Liver (tissue), 8 donors: ENCODE measurements at regions not wholly inside any gene's neighbourhood (a gene's known extent, or its start where the extent isn't known, plus 50 kb on each side); places are given as distances from the start of the nearest gene placed in this dataset.

Source experiments
- DNase-seq: peaks from one replicate; pipeline ENCODE4 v3.0.0-alpha.2; 2017; ENCODE audit warnings: low spot score
- H3K27ac ChIP-seq, 2 donors: one replicate each; pipeline ENCODE4 v1.7.0; 2013; ENCODE audit warnings: inconsistent platforms in 2 of 2, low read length in 2 of 2, control low read depth in 1 of 2, low read depth in 1 of 2, mild to moderate bottlenecking in 1 of 2
- H3K27me3 ChIP-seq, 4 donors: one replicate each; pipeline versions ENCODE4 v1.6.1 to v1.7.0; 2013; ENCODE audit warnings: low read length in 3 of 4, inconsistent platforms in 1 of 4, mild to moderate bottlenecking in 1 of 4, moderate library complexity in 1 of 4; ENCODE audit not compliant: control insufficient read depth in 4 of 4, insufficient read depth in 4 of 4
- H3K36me3 ChIP-seq, 4 donors: one replicate each; pipeline versions ENCODE4 v1.6.1 to v1.7.0; 2013; ENCODE audit warnings: low read length in 3 of 4, mild to moderate bottlenecking in 3 of 4, low read depth in 1 of 4, moderate library complexity in 1 of 4; ENCODE audit not compliant: control insufficient read depth in 4 of 4, insufficient read depth in 3 of 4
- H3K4me1 ChIP-seq, 4 donors: one replicate each; pipeline versions ENCODE4 v1.6.1 to v1.7.0; 2013; ENCODE audit warnings: low read length in 3 of 4, mild to moderate bottlenecking in 3 of 4, moderate library complexity in 1 of 4; ENCODE audit not compliant: control insufficient read depth in 4 of 4, insufficient read depth in 4 of 4
- H3K4me3 ChIP-seq, 3 donors: one replicate each; pipeline versions ENCODE4 v1.6.1 to v1.7.0; 2013; ENCODE audit warnings: low read length in 3 of 3, control low read depth in 1 of 3, low read depth in 1 of 3, mild to moderate bottlenecking in 1 of 3
- H3K9ac ChIP-seq, 2 donors: one replicate each; pipeline ENCODE4 v1.7.0; 2013; ENCODE audit warnings: low read length in 2 of 2, mild to moderate bottlenecking in 2 of 2, moderate library complexity in 2 of 2, control low read depth in 1 of 2, low read depth in 1 of 2
- H3K9me3 ChIP-seq, 4 donors: one replicate each; pipeline versions ENCODE4 v1.6.1 to v1.7.0; 2013; ENCODE audit warnings: low read length in 3 of 4; ENCODE audit not compliant: control insufficient read depth in 4 of 4
- ATF3 ChIP-seq: IDR thresholded peaks from 2 replicates; pipeline ENCODE4 v1.6.1; 2016; ENCODE audit warnings: antibody characterized with exemption
- CTCF ChIP-seq: fragments of 150-350 bp; IDR thresholded peaks from 2 replicates; pipeline ENCODE4 v1.5.1; 2017; ENCODE audit warnings: improper control_type of control experiment, low read depth, low read length; ENCODE audit not compliant: missing input control
- FOXA1 ChIP-seq: IDR thresholded peaks from 2 replicates; pipeline ENCODE4 v1.6.1; 2016; ENCODE audit warnings: antibody characterized with exemption
- FOXA2 ChIP-seq: IDR thresholded peaks from 2 replicates; pipeline ENCODE4 v1.6.1; 2016; ENCODE audit warnings: antibody characterized with exemption
- GABPA ChIP-seq, 2 donors: IDR thresholded peaks in 1 of 2; conservative IDR thresholded peaks in 1 of 2; 2 replicates each; pipeline ENCODE4 v1.6.1; 2016; ENCODE audit warnings: antibody characterized with exemption in 2 of 2, mild to moderate bottlenecking in 1 of 2, moderate library complexity in 1 of 2
- HNF4A ChIP-seq, 2 donors: conservative IDR thresholded peaks; 2 replicates each; pipeline ENCODE4 v1.6.1; 2016; ENCODE audit warnings: antibody characterized with exemption in 2 of 2, mild to moderate bottlenecking in 2 of 2
- HNF4G ChIP-seq: IDR thresholded peaks from 2 replicates; pipeline ENCODE4 v1.6.1; 2016; ENCODE audit warnings: antibody characterized with exemption
- JUND ChIP-seq, 2 donors: IDR thresholded peaks; 2 replicates each; pipeline ENCODE4 v1.6.1; 2016; ENCODE audit warnings: antibody characterized with exemption in 2 of 2
- MAX ChIP-seq: IDR thresholded peaks from 2 replicates; pipeline ENCODE4 v1.6.1; 2016; ENCODE audit warnings: antibody characterized with exemption
- NR2F2 ChIP-seq: IDR thresholded peaks from 2 replicates; pipeline ENCODE4 v1.6.1; 2016; ENCODE audit warnings: antibody characterized with exemption
- RAD21 ChIP-seq, 2 donors: IDR thresholded peaks; 2 replicates each; pipeline ENCODE4 v1.6.1; 2016; ENCODE audit warnings: antibody characterized with exemption in 2 of 2, mild to moderate bottlenecking in 2 of 2
- REST ChIP-seq: IDR thresholded peaks from 2 replicates; pipeline ENCODE4 v1.6.1; 2016; ENCODE audit warnings: antibody characterized with exemption, mild to moderate bottlenecking
- RXRA ChIP-seq, 2 donors: IDR thresholded peaks; 2 replicates each; pipeline ENCODE4 v1.6.1; 2017 to 2018; ENCODE audit warnings: antibody characterized with exemption in 2 of 2, mild to moderate bottlenecking in 1 of 2
- SP1 ChIP-seq: IDR thresholded peaks from 2 replicates; pipeline ENCODE4 v1.6.1; 2018; ENCODE audit warnings: antibody characterized with exemption, mild to moderate bottlenecking
- TAF1 ChIP-seq: conservative IDR thresholded peaks from 2 replicates; pipeline ENCODE4 v1.6.1; 2016; ENCODE audit warnings: antibody characterized with exemption, mild to moderate bottlenecking
- YY1 ChIP-seq: IDR thresholded peaks from 2 replicates; pipeline ENCODE4 v1.6.1; 2016; ENCODE audit warnings: antibody characterized with exemption, mild to moderate bottlenecking
- ZBTB33 ChIP-seq: IDR thresholded peaks from 2 replicates; pipeline ENCODE4 v1.6.1; 2016; ENCODE audit warnings: antibody characterized with exemption
- WGBS: extraction: QIAGEN DNeasy Blood & Tissue Kit; methylation state at CpG from one replicate; pipeline ENCODE4 v1.1.7; 2013; 5-methylcytosine and 5-hydroxymethylcytosine counted together
- donor health status: healthy.
- donor health status: healthy.
- donor health status: healthy.
- donor health status: healthy.
- donor health status: healthy.

- 81% methylated on average over 4 of the region's 4 CpGs for WGBS
- Histone ChIP-seq H3K9me3 (no peaks in the 10 kb centered on the region), H3K36me3 (no peaks in the 10 kb centered on the region), H3K4me3 (no peak overlapping the region), H3K27ac (no peak overlapping the region), H3K9ac (no peak overlapping the region), H3K27me3 (no peaks in the 10 kb centered on the region), H3K4me1 (no peaks in the 10 kb centered on the region)
- TF ChIP-seq TAF1 (no peak), HNF4A (conservative IDR thresholded peaks at IDR 0.05) (no peak), MAX (no peak), RAD21 (IDR thresholded peaks at IDR 0.05) (no peak), SP1 (no peak), CTCF (no peak), ZBTB33 (no peak), YY1 (no peak), NR2F2 (no peak), FOXA1 (no peak), RXRA (IDR thresholded peaks at IDR 0.05) (no peak), GABPA (IDR thresholded peaks at IDR 0.05 in 1 of 2, conservative IDR thresholded peaks at IDR 0.05 in 1 of 2) (no peak), JUND (IDR thresholded peaks at IDR 0.05) (no peak), HNF4G (no peak)
- no peak for DNase-seq
Observed at GRCh38 chr3:163538387-163538786, 1539.9 kb downstream of the SI start.

- Histone ChIP-seq H3K9me3 (no peaks in the 10 kb centered on the region), H3K4me3 (no peak overlapping the region), H3K27ac (no peak overlapping the region), H3K36me3 (no peaks in the 10 kb centered on the region), H3K9ac (no peak overlapping the region), H3K4me1 (no peaks in the 10 kb centered on the region), H3K27me3 (no peaks in the 10 kb centered on the region)
- no peak for DNase-seq
- no peak for TF ChIP-seq RAD21 (IDR thresholded peaks at IDR 0.05)
- no peak for TF ChIP-seq MAX
- TF ChIP-seq GABPA (IDR thresholded peaks at IDR 0.05 in 1 of 2, conservative IDR thresholded peaks at IDR 0.05 in 1 of 2), result no peak
- TF ChIP-seq RXRA (IDR thresholded peaks at IDR 0.05), result no peak
- TF ChIP-seq HNF4A (conservative IDR thresholded peaks at IDR 0.05), result no peak
- WGBS, result 75% methylated on average over 1 of the region's 1 CpG
Observed at GRCh38 chr3:163533381-163533780, 1544.9 kb downstream of the SI start.

GRCh38 chr3:163523375-163523774, 1554.9 kb downstream of the SI start:
- no peak overlapping the region for H3K4me3 ChIP-seq
- no peak overlapping the region for H3K9ac ChIP-seq
- H3K4me1 ChIP-seq, result no peaks in the 10 kb centered on the region
- H3K27me3 ChIP-seq, result no peaks in the 10 kb centered on the region
- DNase-seq, result no peak
- 64% methylated on average over 1 of the region's 1 CpG for WGBS
- H3K36me3 ChIP-seq, result no peaks in the 10 kb centered on the region
- H3K9me3 ChIP-seq, result no peaks in the 10 kb centered on the region
- H3K27ac ChIP-seq, result no peak overlapping the region
- TF ChIP-seq TAF1 (no peak), RXRA (IDR thresholded peaks at IDR 0.05) (no peak), REST (no peak), RAD21 (IDR thresholded peaks at IDR 0.05) (no peak), HNF4G (no peak), ATF3 (no peak), FOXA2 (no peak), YY1 (no peak), NR2F2 (no peak), MAX (no peak), JUND (IDR thresholded peaks at IDR 0.05) (no peak), CTCF (no peak), HNF4A (conservative IDR thresholded peaks at IDR 0.05) (no peak)
